HG03039 (cell line): ENCODE measurements at regions not wholly inside any gene's neighbourhood (a gene's known extent, or its start where the extent isn't known, plus 50 kb on each side); places are given as distances from the start of the nearest gene placed in this dataset.
"Not testable (repeated sequence)": the region's sequence is repeated elsewhere in the genome, so short reads cannot be mapped to it uniquely, and the experiment has no call there.

Experiments used
- ATAC-seq: cut with Tn5 transposase; IDR thresholded peaks from one replicate; pipeline ENCODE4 v1.9.1; 2021; ENCODE audit warnings: mild to moderate bottlenecking, moderate library complexity; ENCODE audit not compliant: unreplicated experiment

GRCh38 chr11:38924644-38925043, 2326.6 kb upstream of the RAG2 start:
- no peak for ATAC-seq

- no peak for ATAC-seq
Measured at GRCh38 chr11:38900211-38900610, 2302.2 kb upstream of the RAG2 start.

GRCh38 chr11:38894201-38894600, 2296.2 kb upstream of the RAG2 start:
- ATAC-seq = not testable (repeated sequence)

GRCh38 chr11:38884145-38884865, 2286.3 kb upstream of the RAG2 start:
- no peak for ATAC-seq

GRCh38 chr11:38867338-38867737, 2269.3 kb upstream of the RAG2 start:
- no peak for ATAC-seq

GRCh38 chr11:38865922-38866321, 2267.9 kb upstream of the RAG2 start:
- ATAC-seq = no peak

- ATAC-seq = no peak
Measured at GRCh38 chr11:38842991-38843390, 2245.0 kb upstream of the RAG2 start.

GRCh38 chr11:38839071-38839470, 2241.0 kb upstream of the RAG2 start:
- no peak for ATAC-seq

- no peak for ATAC-seq
Measured at GRCh38 chr11:38835966-38836365, 2237.9 kb upstream of the RAG2 start.

GRCh38 chr11:38824573-38824972, 2226.5 kb upstream of the RAG2 start:
- no peak for ATAC-seq

GRCh38 chr11:38821786-38822185, 2223.8 kb upstream of the RAG2 start:
- ATAC-seq = not testable (repeated sequence)

- ATAC-seq = no peak
Measured at GRCh38 chr11:38819981-38820380, 2221.9 kb upstream of the RAG2 start.

GRCh38 chr11:38818720-38819119, 2220.7 kb upstream of the RAG2 start:
- ATAC-seq = no peak

GRCh38 chr11:38814670-38815069, 2216.6 kb upstream of the RAG2 start:
- ATAC-seq = no peak

- no peak for ATAC-seq
Measured at GRCh38 chr11:38809521-38809920, 2211.5 kb upstream of the RAG2 start.

- ATAC-seq = no peak
Measured at GRCh38 chr11:38796281-38796680, 2198.2 kb upstream of the RAG2 start.

- no peak for ATAC-seq
Measured at GRCh38 chr11:38795027-38795426, 2197.0 kb upstream of the RAG2 start.

- peak; percentile 82 for ATAC-seq
Measured at GRCh38 chr11:38791346-38791961, 2193.4 kb upstream of the RAG2 start.

GRCh38 chr11:38788561-38788960, 2190.5 kb upstream of the RAG2 start:
- ATAC-seq = no peak

- no peak for ATAC-seq
Measured at GRCh38 chr11:38784164-38784563, 2186.1 kb upstream of the RAG2 start.

- no peak for ATAC-seq
Measured at GRCh38 chr11:38766796-38767195, 2168.8 kb upstream of the RAG2 start.

GRCh38 chr11:38759394-38759793, 2161.4 kb upstream of the RAG2 start:
- no peak for ATAC-seq

GRCh38 chr11:38756537-38756936, 2158.5 kb upstream of the RAG2 start:
- no peak for ATAC-seq
